Hepatic stellate cell (primary cell): ENCODE measurements at regions not wholly inside any gene's neighbourhood (a gene's known extent, or its start where the extent isn't known, plus 50 kb on each side); places are given as distances from the start of the nearest gene placed in this dataset.

Experiments used
- DNase-seq: peaks from one replicate; pipeline ENCODE4 v3.0.0; 2011; ENCODE audit warnings: low spot score

- DNase-seq: no peak
Observed at GRCh38 chr13:89737051-89737450, 1610.4 kb upstream of the MIR17HG start.

- no peak for DNase-seq
Observed at GRCh38 chr13:89738072-89738471, 1609.4 kb upstream of the MIR17HG start.

GRCh38 chr13:89740994-89741685, 1606.3 kb upstream of the MIR17HG start:
- no peak for DNase-seq

GRCh38 chr13:89746554-89746953, 1600.9 kb upstream of the MIR17HG start:
- no peak for DNase-seq

- no peak for DNase-seq
Observed at GRCh38 chr13:89748716-89749115, 1598.8 kb upstream of the MIR17HG start.

- DNase-seq: no peak
Observed at GRCh38 chr13:89749888-89750287, 1597.6 kb upstream of the MIR17HG start.

GRCh38 chr13:89750371-89750770, 1597.1 kb upstream of the MIR17HG start:
- no peak for DNase-seq

GRCh38 chr13:89751432-89751930, 1596.0 kb upstream of the MIR17HG start:
- no peak for DNase-seq

- no peak for DNase-seq
Observed at GRCh38 chr13:89752394-89752793, 1595.1 kb upstream of the MIR17HG start.

- DNase-seq: no peak
Observed at GRCh38 chr13:89755729-89756492, 1591.6 kb upstream of the MIR17HG start.

- DNase-seq: no peak
Observed at GRCh38 chr13:89763005-89763404, 1584.5 kb upstream of the MIR17HG start.

GRCh38 chr13:89783221-89783755, 1564.2 kb upstream of the MIR17HG start:
- no peak for DNase-seq

GRCh38 chr13:89784161-89784809, 1563.2 kb upstream of the MIR17HG start:
- DNase-seq: no peak

- no peak for DNase-seq
Observed at GRCh38 chr13:89786531-89786930, 1561.0 kb upstream of the MIR17HG start.

- DNase-seq: no peak
Observed at GRCh38 chr13:89790696-89791095, 1556.8 kb upstream of the MIR17HG start.

- DNase-seq: no peak
Observed at GRCh38 chr13:89791971-89792630, 1555.4 kb upstream of the MIR17HG start.

GRCh38 chr13:89796196-89796595, 1551.3 kb upstream of the MIR17HG start:
- DNase-seq: no peak

- DNase-seq: no peak
Observed at GRCh38 chr13:89803839-89804238, 1543.6 kb upstream of the MIR17HG start.

GRCh38 chr13:89806594-89806993, 1540.9 kb upstream of the MIR17HG start:
- no peak for DNase-seq

- DNase-seq: no peak
Observed at GRCh38 chr13:89812856-89813255, 1534.6 kb upstream of the MIR17HG start.

- DNase-seq: no peak
Observed at GRCh38 chr13:89816404-89816803, 1531.1 kb upstream of the MIR17HG start.

GRCh38 chr13:89822467-89822866, 1525.0 kb upstream of the MIR17HG start:
- DNase-seq: no peak
